Smooth muscle cell of the brain vasculature (primary cell): ENCODE measurements at regions not wholly inside any gene's neighbourhood (a gene's known extent, or its start where the extent isn't known, plus 50 kb on each side); places are given as distances from the start of the nearest gene placed in this dataset.
"Not testable (repeated sequence)": the region's sequence is repeated elsewhere in the genome, so short reads cannot be mapped to it uniquely, and the experiment has no call there.

Experiments
- DNase-seq: peaks from one replicate; pipeline ENCODE4 v3.0.0-alpha.2; 2012; ENCODE audit warnings: low read depth, low spot score

DNA sequence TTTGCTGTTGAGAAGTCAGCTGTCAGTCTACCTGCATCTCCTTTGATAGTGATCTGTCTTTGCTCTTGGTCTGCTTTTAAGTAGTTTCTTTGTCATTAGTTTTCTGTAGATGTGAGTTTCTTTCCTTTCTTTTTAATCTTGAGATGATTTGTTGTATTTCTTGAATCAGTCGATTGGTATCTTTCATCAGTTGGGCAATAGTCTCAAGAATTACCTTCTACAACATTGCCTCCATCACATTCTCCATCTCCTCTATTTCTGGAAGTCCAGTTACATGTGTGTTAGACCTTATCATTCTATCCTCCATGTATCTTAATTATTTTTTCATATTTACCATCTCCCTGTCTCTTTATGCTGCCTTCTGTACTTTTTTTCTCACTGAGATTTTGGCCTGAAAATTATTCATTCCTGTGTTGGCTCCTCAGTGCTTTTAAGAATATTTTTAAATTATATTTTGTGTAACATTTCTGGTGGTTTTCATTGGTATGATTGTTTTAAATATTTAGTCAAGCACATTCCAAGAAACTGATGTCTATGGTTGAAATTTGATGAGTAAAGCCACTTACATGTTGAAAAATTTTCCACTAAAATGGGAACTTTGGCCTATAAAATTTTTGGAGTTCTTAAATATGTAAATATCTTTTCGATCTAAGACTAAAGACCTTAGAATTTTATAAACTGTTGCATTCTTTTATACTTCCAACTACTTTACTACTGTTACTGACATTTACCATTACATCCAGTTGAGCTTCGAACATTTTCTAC lies 239.5 kb upstream of the MGAT5 start:
- no peak for DNase-seq

DNA sequence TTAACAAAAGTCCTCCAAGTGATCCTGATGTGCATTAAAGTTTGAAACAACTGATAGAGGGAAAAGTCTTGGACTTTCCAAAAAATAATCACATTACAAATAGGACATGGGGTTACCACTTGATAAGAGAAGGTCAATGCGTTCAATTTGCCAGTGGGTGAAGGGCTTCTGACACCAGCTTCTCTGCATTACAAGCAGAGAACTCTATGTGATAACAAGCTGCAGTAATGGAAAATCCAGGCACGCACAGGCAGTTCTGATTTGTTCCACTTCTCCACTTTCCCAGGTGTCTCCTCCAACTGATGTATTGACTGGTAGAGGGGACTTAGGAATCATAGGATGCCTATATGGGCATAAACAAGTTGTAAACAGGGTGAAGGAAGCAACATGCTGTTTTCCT lies 234.0 kb upstream of the MGAT5 start:
- no peak for DNase-seq

DNA sequence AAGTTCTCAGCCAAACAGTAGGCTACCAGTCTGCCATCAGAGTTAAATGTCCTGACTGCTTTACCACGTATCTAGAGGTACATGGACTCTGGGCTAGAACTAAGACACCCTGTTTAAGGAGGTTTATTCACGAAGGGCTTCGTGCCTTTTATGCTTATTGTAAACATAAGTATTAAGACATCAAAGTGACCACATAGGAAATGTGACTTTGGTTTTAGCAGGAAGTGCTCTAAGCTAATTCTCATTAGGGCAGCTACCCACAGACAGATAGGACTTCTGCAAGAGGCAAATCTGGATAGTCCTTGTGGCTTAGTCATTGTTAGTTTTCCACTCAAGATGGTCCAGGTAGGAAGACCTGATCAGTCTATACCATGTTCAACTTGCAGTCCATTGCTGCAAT lies 233.3 kb upstream of the MGAT5 start:
- DNase-seq: no peak

DNA sequence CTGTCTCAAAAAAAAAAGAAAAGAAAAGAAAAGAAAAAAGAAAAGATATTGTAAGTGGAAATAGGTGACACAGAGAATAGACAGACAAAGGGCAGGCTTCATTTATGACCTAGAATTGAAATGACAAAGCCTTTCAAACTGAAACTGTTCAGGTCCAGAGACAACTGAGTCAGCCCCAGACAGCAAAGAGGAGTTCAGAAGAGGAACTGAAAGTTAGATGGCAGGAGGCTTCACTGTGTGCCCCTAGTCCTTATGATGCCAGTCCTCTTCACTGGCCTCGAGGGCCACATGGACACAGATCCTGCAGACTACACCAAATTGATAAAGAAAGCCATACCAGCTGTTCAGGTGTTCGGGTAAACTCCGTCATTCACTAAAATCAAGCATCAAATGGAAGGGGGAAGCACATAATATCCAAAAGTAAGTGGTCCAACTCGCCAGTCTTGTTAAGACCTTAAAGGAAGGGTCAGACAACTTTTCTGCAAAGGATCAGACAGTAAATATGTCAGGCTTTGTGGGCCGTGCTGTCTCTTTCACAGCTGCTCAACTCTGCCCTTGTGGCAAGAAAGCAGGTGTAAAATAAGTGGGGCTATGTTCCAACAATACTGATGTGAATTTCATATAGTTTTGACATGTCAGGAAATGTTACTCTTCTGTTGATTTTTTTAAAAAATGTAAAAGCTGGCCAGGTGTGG lies 231.9 kb upstream of the MGAT5 start:
- no peak for DNase-seq

DNA sequence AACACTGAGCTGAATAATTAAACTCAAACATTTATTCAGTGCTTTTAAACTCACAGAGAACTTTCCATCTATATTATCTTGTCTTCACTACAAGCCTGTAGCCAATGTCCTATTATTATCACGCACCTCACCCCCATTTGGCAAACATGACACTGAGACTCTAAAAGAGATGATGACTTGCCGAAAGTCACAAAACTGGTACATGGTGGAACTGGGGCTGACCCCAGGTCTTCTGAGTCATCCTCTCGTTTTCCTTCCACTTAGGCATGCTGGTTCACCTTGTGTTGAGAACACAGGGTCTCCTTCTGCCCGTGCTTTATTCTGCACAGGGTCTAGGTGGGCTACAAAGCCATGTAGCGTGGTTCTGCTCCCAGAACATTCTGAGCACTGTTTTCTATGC lies 230.0 kb upstream of the MGAT5 start:
- DNase-seq: no peak

DNA sequence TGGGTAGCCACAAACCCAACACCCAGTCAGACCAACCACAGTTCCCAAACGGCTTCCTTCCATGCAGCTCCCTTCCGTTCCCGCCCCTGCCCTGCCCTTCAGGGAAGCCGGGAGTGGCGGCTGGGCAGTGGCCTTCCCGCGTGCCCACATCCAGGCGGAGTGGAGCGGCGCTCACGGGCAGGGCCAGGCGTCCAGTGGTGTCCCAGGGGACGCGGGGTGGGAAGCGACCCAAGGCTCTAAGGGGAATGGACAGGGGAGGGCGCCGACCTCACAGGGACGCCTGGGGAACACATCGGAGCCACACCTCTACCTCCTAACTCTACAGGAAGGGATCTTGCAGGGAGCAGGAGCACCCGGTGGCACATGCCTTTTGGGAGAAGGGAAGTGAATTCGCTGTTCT lies 225.9 kb upstream of the MGAT5 start:
- no peak for DNase-seq

DNA sequence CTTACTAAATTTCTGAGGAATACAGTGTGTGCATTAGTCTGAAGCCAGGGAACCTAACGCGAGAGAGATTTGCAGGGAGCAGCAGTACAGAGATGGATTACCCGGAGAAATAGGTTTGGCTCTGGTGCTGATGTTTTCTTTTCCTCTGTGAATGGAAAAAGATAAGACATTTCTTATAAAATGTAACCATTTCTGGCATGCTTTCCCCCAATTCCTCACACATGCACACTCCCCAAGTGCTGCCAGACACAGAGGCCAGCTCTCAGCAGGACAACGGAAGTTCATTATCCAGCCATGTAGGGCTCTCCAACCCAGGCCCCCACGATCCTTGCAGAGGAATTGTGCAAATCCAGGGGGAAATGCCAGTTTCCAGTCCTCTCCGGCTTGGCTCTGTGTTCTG lies 224.5 kb upstream of the MGAT5 start:
- DNase-seq: no peak

DNA sequence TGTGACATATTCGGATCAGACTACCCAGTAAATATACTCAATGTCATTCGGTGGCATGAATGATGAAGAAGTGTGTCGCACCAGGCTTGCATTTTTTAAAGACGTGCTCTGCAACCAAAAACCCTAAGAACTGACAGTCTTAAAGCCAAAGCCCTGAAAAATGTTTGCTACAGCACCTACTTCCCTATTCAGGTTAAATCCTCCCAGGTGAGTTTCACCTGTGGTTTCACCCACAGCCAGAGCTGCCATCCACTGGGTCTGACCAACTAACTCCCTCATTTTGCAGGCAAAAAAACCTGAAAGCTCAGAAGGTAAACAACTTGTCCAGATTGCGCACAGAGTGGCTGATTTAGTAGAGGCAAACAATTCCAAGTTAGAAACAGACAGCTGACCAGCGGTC lies 222.3 kb upstream of the MGAT5 start:
- no peak for DNase-seq

DNA sequence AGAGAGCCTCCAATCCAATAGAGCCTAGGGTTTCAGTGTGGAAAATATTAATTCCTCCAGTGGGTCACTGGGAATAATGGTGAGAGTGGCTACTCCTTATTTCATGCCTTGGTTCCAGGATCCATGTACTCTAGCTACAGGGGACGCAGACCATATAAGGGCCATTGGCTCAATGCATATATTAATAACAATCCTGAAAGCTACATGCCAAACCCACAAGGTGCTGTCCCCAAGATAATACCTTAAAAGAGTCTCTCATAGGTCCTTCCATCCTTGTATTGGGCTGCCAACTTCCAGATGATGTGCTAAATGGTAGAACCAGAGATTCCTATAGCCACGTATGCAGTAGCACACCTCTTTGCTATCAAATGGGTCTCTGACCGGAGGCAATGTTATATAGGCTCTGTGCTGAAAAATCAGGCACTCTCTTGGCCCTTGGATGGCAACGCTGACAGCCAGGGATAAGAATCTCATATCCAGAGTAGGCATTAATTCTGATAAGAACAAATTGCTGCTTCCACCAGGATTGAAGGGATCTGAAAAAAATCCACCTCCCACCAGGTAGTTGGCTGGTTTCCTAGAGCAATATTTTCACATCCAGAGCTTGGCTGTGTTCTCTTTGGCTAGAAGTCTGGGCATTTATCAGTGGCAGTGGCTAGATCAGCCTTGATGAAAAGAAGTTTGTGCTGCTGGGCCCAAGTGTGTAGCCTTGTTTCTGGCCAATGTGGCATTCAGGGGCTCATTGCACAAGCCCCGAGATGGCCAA lies 218.1 kb upstream of the MGAT5 start:
- DNase-seq: no peak

DNA sequence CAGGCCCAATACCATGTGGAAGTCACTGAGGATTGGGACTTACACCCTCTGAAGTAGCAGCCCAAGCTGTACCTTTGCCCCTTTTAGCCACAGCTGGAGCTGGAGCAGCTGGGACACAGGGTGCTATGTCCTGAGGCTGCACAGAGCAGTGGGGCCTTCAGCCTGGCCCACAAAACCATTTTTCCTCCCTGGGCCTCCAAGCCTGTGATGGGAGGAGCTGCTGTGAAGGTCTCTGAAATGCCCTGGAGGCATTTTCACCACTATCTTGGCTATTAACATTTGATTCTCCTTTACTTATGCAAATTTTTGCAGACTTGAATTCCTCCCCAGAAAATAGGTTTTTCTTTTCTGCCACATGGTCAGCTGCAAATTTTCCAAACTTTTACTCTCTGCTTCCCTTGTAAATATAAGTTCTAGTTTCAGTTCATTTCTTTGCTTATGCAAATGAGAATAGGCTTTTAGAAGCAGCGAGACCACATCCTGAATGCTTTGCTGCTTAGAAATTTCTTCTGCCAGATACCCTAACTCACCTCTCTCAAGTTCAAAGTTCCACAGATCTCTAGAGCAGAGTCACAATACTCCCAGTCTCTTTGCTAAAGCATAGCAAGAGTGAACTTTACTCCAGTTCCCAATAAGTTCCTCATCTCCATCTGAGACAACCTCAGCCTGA lies 213.8 kb upstream of the MGAT5 start:
- no peak for DNase-seq

DNA sequence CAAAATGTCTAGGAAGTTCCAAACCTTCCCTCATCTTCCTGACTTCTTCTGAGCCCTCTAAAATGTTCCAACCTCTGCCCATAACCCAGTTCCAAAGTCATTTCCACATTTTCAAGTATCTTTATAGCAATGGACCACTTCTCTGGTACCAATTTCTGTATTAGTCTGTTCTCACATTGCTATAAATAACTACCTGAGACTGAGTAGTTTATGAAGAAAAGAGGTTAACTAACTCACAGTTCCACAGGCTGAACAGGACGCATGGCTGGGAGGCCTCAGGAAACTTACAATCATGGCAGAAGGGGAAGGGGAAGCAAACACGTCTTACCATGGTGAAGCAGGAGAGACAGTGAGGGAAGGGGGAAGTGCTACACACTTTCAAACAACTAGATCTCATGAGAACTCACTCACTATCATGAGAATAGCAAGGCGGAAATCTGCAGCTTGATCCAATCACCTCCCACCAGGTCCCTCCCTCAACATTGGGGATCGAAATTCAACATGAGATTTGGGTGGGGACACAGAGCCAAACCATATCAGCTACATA lies 213.2 kb upstream of the MGAT5 start:
- DNase-seq: not testable (repeated sequence)

DNA sequence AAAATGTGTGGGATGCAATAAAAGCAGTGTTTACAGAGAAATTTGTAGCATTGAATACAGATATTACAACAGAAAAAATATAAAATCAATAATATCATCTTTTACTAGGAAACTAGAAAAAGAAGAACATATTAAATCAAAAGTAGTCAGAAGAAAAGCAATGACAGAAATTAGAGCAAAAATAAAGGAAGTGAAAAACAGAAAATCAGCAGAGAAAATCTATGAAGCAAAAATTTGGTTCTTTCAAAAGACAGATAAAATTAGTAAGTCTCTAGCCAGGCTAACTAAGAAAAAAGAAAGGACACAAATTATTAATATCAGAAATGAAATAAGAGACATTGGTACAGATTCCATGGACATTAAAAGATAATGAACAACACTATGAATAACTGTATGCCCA lies 212.0 kb upstream of the MGAT5 start:
- DNase-seq: no peak

DNA sequence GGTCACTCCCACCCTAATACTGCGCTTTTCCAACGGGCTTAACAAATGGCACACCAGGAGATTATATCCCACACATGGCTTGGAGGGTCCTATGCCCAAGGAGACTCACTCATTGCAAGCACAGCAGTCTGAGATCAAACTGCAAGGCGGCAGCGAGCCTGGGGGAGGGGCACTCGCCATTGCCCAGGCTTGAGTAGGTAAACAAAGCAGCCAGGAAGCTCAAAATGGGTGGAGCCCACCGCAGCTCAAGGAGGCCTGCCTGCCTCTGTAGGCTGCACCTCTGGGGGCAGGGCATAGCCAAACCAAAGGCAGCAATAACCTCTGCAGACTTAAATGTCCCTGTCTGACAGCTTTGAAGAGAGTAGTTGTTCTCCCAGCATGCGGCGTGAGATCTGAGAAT lies 210.8 kb upstream of the MGAT5 start:
- DNase-seq: not testable (repeated sequence)

DNA sequence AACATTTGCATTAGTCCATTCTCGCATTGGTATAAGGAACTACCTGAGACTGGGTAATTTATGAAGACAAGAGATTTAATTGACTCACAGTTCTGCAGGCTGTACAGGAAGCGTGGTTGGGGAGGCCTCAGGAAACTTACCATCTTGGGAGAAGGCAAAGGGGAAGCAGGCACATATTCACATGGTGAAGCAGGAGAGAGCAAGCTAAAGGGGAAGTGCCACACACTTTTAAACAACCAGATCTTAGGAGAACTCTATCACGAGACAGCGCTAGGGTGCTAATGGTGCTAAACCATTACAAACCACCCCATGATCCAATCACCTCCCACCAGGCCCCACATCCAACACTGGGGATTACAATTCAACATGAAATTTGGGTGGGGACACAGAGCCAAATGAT lies 201.7 kb upstream of the MGAT5 start:
- no peak for DNase-seq

DNA sequence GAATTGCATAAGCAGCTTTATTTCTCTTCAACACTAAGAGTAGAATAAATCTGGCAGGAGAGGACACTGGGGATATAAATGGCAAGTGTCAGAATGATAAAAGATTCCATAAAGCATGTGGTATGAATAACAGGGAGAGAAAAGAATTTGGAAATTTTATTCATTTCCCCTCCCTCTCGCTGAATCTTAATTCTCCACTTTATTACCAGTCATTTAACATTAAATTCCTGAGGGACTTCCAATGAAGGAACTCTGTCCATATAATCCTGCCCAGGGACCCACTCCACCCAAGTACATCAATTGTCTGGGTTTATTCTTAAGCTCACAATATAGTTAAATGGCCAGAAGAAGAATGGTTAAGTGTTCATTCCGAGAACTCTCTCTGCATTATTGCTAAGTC lies 197.7 kb upstream of the MGAT5 start:
- no peak for DNase-seq

DNA sequence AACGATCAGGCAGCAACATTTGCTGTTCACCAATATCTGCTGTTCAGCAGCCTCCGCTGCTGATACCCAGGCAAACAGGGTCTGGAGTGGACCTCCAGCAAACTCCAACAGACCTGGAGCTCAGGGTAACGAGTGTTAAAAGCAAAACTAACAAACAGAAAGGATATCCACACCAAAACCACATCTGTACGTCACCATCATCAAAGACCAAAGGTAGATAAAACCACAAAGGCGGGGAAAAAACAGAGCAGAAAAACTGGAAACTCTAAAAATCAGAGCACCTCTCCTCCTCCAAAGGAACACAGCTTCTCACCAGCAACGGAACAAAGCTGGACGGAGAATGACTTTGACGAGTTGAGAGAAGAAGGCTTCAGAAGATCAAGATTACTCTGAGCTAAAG lies 192.8 kb upstream of the MGAT5 start:
- DNase-seq: not testable (repeated sequence)

DNA sequence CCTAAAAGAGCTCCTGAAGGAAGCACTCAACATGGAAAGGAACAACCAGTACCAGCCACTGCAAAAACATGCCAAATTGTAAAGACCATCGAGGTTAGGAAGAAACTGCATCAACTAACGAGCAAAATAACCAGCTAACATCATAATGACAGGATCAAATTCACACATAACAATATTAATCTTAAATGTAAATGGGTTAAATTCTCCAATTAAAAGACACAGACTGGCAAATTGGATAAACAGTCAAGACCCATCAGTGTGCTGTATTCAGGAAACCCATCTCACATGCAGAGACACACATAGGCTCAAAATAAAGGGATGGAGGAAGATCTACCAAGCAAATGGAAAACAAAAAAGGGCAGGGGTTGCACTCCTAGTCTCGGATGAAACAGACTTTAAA lies 191.6 kb upstream of the MGAT5 start:
- DNase-seq: not testable (repeated sequence)

DNA sequence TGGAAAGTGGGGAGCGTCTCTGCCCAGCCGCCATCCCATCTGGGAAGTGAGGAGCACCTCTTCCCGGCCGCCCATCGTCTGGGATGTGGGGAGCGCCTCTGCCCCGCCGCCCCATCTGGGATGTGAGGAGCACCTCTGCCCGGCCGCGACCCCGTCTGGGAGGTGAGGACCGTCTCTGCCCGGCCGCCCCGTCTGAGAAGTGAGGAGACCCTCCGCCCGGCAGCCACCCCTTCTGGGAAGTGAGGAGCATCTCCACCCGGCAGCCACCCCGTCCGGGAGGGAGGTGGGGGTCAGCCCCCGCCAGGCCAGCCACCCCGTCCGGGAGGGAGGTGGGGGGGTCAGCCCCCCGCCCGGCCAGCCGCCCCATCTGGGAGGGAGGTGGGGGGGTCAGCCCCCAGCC lies 190.0 kb upstream of the MGAT5 start:
- DNase-seq: not testable (repeated sequence)

DNA sequence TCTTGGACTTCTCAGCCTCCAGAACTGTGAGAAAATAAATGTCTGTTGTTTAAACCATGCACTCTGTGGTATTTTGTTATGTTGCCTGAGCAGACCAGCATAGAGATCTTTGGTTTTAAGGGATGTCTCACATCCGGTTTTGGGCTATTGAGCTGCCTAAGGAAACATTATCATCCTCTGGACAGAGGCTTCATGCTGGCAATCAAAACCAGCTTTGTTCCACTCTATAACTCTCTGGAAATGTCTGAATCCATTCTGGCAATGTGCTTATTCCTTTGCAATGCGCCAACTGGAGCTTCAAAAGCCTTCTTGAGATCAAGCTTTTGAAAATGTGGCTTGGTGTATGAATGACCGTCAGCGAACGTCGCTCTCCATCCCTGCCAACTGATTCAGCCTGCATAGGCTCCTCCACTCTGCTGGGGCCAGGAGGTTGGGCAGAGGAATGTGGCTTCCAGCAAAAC lies 183.6 kb upstream of the MGAT5 start:
- DNase-seq: peak; percentile 21

DNA sequence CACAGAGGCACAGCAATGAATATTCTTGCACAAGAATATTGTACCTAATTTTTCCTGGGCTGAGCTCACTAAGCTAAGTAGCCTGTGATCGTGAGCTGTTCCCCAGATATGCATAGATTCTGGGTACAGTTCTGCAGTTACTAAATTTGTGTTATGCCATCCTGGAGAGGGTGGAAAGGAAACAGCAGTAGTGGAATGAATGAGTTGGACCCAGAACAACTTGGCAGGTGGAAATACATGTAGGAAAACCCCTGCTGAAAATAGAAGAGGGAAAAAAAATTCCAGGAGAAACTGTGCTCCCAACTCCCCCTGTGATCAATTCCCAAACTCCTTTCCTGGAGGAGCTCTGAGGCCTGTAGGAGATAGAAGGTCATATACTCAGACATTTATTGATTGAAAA lies 181.5 kb upstream of the MGAT5 start:
- DNase-seq: no peak

DNA sequence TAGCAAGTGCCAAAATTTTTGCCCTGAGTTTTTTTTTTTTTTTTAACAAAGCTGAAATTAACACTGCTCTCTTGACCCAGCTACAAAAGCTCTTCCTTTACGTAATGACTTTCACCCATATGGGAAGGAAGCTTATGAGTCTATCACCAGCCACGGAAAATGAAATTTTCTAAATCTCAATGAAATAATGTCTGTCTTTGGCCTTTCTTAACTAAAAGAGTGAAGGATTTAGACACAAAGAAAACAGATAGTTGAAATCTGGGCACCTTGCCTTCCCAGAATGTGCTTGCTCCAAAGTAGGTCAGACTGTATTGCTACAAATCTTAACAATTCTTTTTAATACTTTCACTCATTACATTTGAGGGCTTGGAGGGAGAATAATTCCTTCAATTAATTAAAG lies 180.8 kb upstream of the MGAT5 start:
- DNase-seq: no peak

DNA sequence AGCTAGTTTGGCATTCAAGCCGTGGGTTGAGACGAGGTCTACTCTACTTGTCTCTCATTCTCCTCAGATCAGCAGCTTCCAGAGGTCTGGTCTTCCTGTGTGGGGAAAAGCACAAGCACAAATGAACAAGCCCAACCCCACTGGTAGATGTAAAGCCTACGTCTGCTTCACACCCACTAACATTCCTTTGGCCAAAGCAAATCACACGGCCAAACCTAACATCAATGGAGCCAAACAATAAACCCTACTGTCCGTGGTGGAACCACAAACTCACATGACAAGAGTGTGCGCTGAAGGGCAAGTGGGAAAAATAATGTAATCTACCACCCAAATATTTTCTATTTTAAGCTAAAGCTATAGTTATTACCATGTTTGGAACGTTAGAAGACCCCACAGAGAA lies 179.3 kb upstream of the MGAT5 start:
- no peak for DNase-seq
